Stimulated activated CD4-positive, alpha-beta T cell treated with anti-CD3 and anti-CD28 coated beads, Interleukin-15, amount 100 ng/mL, for 48 hours (primary cell): ENCODE measurements at regions not wholly inside any gene's neighbourhood (a gene's known extent, or its start where the extent isn't known, plus 50 kb on each side); places are given as distances from the start of the nearest gene placed in this dataset.
"Not testable (repeated sequence)": the region's sequence is repeated elsewhere in the genome, so short reads cannot be mapped to it uniquely, and the experiment has no call there.

Source experiments
- DNase-seq, 2 donors: peaks; one replicate each; pipeline ENCODE4 v3.0.0-alpha.2; 2020; ENCODE audit warnings: low read depth in 2 of 2

- DNase-seq: no peak
Observed at GRCh38 chr22:27596133-27596870, 205.3 kb downstream of the MN1 start.

DNA sequence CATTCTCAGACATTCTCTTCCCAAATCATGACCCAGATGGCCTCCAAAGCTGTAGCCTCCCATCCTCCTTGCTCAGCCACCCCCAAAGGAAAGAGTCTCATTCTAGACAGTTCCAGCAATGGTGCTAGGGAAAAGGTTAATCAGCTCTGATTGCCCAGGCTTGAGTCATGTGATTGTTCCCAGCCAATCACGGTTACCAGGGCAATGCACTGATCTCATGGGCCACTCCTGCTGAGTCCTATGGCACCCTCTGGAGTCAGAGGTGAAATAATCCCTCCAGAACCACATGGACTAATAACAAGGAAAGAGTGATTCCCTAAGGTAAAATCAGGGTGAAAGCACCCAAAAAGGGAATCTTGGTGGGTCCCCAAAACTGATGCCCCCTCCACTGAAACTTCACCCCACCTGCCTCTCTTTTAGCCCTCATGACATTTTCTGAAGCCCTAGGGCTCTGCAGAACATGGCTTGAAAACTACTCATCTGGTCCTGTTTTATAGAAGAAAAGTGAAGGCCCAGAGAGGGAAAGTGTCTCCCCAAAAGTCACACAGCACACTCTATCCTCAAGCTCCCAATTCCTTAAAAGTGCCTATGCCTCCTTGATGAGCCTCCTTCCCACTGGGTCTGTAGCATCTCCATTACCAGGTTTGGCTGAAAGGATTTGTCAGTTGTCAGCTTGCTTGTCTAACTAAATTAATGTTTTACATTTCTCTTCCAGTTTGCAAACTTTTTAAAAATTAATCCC lies 203.7 kb downstream of the MN1 start:
- DNase-seq: no peak

DNA sequence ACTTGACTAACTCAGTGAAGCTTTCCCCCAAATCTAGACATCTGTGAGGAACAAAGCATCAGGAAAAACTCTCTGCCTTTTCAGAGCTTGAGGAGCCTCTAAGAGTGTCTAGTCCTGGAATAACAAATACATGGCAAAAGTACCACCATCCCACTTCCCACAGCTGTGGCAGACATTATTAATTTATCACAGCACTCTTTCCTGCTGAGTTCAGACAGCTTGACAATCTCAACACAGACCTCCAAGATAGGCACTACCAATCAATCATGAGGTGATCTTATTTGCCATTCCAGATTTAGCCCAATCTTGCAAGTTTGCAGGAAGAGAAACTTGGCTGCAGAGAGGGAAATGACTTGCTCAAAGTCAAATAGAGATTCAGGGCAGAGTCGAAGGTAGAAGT lies 202.8 kb downstream of the MN1 start:
- no peak for DNase-seq

GRCh38 chr22:27601195-27601594 lies 200.4 kb downstream of the MN1 start:
- DNase-seq: no peak

GRCh38 chr22:27602390-27602789 lies 199.2 kb downstream of the MN1 start:
- DNase-seq: no peak

- DNase-seq: no peak
Observed at GRCh38 chr22:27603111-27603799, 198.3 kb downstream of the MN1 start.

DNA sequence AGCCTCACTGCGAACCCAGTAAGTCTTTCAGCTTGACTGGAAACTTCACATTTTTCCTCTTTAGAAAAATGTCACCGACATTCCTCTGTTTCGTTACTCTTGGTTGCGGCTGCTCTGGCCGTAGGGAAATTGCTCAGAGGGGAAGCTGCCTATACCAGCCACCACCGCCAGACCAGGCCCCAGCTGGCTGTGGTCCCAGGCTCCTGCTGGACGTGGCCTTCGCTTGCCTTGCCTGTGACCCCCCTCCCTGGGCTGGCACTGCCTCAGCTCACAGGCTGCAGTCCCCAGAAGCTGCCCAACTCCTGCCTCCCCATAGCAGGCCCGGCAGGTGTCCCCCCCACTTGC lies 197.8 kb downstream of the MN1 start:
- no peak for DNase-seq

DNA sequence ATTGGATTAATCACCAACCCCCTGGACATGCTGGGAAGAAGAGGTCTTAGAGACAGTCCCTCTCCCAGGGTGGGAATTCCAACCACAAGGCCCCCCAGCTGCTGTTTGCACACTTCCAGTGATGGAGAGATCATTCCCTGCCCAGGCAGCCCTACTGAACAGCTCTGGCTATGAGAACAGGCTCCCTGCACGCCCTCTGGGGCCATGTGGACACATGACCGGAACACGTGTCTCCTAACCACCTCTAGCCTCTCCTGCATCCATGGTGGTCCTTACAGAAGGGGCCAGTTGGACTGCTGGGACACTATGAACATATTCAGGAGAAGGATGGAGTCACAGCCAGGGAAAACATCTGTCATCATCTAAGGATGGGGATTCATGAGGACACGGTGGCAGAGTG lies 196.2 kb downstream of the MN1 start:
- no peak for DNase-seq

GRCh38 chr22:27607750-27608149 lies 193.8 kb downstream of the MN1 start:
- not testable (repeated sequence) for DNase-seq

DNA sequence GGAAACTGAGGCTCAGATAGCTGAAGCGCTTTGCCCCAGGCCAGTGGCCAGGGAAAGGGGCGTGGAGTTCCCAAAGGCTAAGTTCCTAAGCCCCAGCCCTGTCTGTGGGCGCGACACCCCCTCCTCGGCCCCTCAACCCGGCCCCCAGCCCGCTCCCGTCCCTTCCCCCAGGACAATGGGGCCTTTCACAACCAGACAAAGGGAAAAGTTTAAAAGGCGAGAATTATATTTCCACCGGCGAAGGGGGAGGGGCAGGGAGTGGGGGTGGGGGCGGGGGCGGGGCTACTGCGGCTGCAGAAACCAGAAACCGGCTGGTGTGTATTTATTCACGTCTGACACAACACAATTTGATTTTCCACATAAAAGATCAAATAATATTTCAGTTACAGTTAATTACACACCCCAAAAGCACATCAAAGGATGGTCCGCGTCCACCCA lies 192.1 kb downstream of the MN1 start:
- no peak for DNase-seq

DNA sequence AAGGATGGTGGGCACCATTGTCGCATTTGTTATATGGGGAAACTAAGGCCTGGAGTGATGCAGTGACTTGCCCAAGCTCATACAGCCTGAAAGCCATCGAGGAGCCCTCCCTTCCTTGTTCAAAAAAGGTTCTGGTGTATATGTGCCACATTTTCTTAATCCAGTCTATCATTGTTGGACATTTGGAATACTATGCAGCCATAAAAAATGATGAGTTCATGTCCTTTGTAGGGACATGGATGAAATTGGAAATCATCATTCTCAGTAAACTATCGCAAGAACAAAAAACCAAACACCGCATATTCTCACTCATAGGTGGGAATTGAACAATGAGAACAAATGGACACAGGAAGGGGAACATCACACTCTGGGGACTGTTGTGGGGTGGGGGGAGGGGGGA lies 191.4 kb downstream of the MN1 start:
- not testable (repeated sequence) for DNase-seq

- DNase-seq: no peak
Observed at GRCh38 chr22:27610863-27611786, 190.4 kb downstream of the MN1 start.

DNA sequence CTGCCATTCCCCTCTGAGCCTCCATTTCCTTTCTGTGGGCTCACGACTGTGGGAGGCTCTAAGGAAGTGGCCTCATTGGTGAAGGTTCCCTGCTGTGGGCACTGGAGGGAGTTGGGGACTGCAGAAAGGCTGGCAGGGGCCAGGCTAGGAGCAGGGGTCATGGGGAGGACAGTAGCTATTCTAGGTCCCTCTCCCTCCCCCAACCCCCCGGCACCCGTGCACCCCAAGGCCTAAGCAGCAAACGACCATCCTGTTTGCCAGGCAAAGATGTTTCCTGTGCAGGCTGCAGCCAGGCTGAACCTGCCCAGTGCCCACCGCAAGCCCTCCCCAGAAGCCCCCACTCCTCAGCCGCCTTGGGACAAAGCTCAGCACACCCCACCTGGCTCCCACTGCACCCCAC lies 189.4 kb downstream of the MN1 start:
- no peak for DNase-seq

DNA sequence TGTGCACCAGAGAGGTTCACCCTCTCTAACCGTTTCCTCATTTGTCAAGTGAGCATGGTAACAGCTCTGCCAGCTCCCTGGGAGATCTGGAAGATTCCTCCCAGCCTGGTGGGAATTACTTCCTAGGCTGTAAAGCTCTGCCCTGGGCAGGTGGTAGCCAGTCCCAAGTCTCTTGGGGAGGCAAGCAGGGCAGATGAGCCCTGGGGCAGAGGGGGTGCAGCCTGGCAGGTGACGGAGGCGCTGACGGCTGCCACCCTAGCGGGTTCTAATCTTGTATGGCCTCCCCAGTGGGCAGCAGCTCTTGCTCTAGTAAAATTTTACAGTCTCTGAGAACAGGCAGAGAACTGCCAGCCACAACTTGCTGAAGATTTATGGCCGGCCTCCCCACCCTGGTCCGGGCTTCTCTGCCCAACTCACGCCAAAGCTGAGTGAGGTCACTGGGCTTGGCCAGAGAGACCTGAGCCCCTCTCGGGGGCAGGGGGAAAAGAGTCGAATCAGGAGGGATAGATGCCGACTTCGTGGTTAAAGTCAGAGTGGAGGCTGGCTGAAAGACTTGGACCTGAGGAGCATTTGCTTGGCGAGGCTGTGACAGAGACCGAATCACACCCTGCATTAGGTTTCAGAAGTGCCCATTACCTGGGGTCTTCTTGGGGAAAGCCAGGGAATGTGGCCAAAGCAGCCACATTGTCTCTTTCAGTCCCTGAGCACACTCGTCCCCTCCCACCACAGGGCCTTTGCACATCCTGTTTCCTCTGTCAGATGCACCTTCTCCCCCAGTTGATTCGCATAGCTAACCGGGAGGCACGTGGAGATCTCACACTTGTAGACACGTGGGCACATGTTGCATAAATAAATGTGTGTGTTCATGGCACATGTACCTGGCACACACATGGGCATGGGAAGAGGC lies 188.2 kb downstream of the MN1 start:
- DNase-seq: no peak

DNA sequence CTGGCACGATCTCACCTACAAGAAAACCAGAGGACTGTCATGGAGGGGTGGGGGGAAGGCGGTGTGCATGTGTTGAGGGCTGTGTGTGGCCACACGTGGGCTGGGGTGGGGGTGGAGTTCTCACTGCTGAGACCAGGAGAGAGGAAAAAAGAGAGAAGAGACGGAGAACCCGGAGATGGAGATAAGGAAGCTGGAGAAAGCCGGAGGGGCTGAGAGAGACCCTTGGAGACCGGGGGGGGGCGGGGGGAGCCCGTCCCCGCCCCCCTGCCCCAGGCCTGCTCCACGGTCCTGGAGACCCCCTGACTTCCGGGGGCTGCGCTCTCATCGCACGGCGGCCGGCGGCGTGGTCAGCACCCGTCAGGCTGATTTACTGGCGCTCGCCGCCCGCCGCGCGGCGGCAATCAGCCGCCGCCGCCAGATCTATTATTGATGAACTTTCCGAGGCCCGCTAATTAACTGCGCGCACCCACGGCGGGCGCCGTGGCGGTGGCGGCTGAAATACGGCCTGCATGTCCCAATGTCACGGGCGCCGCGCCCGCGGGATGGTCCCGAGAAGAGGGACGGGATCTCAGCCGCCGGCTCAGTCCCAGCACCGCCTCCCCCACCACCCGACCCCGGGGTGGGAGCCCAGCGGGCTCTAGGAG lies 187.4 kb downstream of the MN1 start:
- DNase-seq: no peak

GRCh38 chr22:27614650-27615007 lies 186.9 kb downstream of the MN1 start:
- no peak for DNase-seq

GRCh38 chr22:27615408-27615807 lies 186.1 kb downstream of the MN1 start:
- DNase-seq: no peak

GRCh38 chr22:27616033-27616432 lies 185.5 kb downstream of the MN1 start:
- no peak for DNase-seq

DNA sequence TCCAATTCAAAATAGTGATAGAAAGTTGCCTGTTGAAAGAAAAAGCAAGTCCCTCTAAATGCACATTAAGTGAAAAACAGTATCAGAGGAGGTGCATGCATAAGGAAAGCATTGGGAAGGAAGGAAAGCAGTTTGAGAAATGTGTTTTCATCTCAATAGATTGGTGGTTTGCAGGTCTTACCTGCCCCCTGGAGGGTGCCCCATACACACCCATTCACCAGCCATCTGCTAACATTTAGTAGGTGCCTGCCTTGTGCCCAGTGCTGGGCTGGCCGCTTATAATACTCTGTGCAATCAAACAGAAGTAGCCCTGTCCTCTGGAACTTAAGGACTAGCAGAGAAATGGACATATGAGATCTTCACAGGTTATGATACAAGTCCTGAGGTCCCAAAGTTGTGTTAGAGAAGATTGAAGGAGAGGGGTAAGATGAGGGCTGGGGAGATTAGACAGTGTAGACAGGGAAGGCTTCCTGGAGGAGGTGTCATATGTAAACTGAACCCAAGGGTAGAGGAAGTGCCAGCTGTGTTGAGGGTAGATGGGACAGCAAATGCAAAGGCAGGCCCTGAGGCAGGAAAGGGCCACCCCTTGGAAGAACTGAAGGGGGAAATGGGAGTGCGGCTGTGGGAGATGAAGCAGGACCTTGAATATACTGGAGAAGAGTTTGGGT lies 184.2 kb downstream of the MN1 start:
- DNase-seq: no peak
